K562 (cell line): ENCODE measurements at regions not wholly inside any gene's neighbourhood (a gene's known extent, or its start where the extent isn't known, plus 50 kb on each side); places are given as distances from the start of the nearest gene placed in this dataset.

Source experiments
- ATAC-seq: fragments of 200-7000 bp; cut with Tn5 transposase; 3 replicates; pipeline ENCODE4 v1.9.1; 2020; ENCODE audit warnings: moderate library complexity
- BruUV-seq: library from RNA; stranded (reverse); fragments of 400-500 nt; replicated peaks from 2 replicates; lab custom pipeline; 2021; lab: Mats Ljungman, UMichigan
- CTCF ChIA-PET: fragments of 300-600 bp; formaldehyde crosslinking; extraction: SDS; loops from one replicate; lab custom pipeline; 2021; ENCODE audit warnings: low intra/inter-chr PET ratio; lab: Yijun Ruan, JAX
- POLR2A ChIA-PET: fragments of 300-600, 350-650 bp; sonication (Branson Sonifier 250); formaldehyde crosslinking; extraction: SDS; loops from one replicate; lab custom pipeline; 2021; ENCODE audit warnings: antibody characterized with exemption, inconsistent platforms; lab: Yijun Ruan, JAX
- DNase-seq, 4 experiments: peaks; one replicate each; pipeline versions ENCODE4 v3.0.0 to v3.0.0-alpha.2; 2011 to 2018; ENCODE audit warnings: low spot score in 3 of 4, mixed read lengths in 3 of 4; ENCODE audit errors: extremely low read depth in 1 of 4
- FAIRE-seq: peaks from 2 replicates; lab custom pipeline; 2011; peaks lifted over from hg19 to GRCh38; lab: Jason Lieb, UNC
- H2AFZ ChIP-seq: 2 replicates; pipeline ENCODE4 v1.6.0; 2011; ENCODE audit warnings: low read depth, low read length, control low read depth, inconsistent platforms
- H3K27ac ChIP-seq: fragments of 200-600 bp; 3 replicates; pipeline ENCODE4 v1.8.0; 2011; ENCODE audit warnings: low read depth, mild to moderate bottlenecking, control low read depth, inconsistent platforms, low read length, moderate library complexity, mixed read lengths; ENCODE audit errors: extremely low read depth
- H3K27me3 ChIP-seq, 2 experiments: fragments of 300-600 bp in 1 of 2; 2 replicates in 1 of 2; 3 replicates in 1 of 2; pipeline versions ENCODE4 v1.6.0 to v1.8.0; 2011; ENCODE audit warnings: inconsistent platforms in 2 of 2, low read length in 2 of 2, mild to moderate bottlenecking in 1 of 2, mixed read lengths in 1 of 2, moderate library complexity in 1 of 2; ENCODE audit not compliant: control insufficient read depth in 2 of 2, insufficient read depth in 2 of 2
- H3K36me3 ChIP-seq: fragments of 300-600 bp; 3 replicates; pipeline ENCODE4 v1.8.0; 2011; ENCODE audit warnings: mild to moderate bottlenecking, low read length, inconsistent platforms; ENCODE audit not compliant: control insufficient read depth, insufficient read depth
- H3K4me1 ChIP-seq, 2 experiments: fragments of 200-600 bp in 1 of 2; replicated peaks in 1 of 2; 2 replicates in 1 of 2; 3 replicates in 1 of 2; pipeline versions ENCODE4 v1.5.1 to v1.8.0; 2011; ENCODE audit warnings: inconsistent platforms in 2 of 2, low read length in 2 of 2, mild to moderate bottlenecking in 1 of 2, mixed read lengths in 1 of 2, moderate library complexity in 1 of 2; ENCODE audit not compliant: control insufficient read depth in 2 of 2, insufficient read depth in 2 of 2
- H3K4me2 ChIP-seq: 2 replicates; pipeline ENCODE4 v1.6.1; 2011; ENCODE audit warnings: low read length, control low read depth, inconsistent platforms, mixed read lengths; ENCODE audit not compliant: insufficient read depth
- H3K4me3 ChIP-seq: fragments of 200-600 bp; sonication (generic), shearing (Covaris generic); 2 replicates; pipeline ENCODE4 v1.5.1; 2016; ENCODE audit warnings: control low read depth, inconsistent platforms
- H3K79me2 ChIP-seq: fragments of 200-600 bp; 3 replicates; pipeline ENCODE4 v1.8.0; 2011; ENCODE audit warnings: low read length, inconsistent platforms; ENCODE audit not compliant: control insufficient read depth, insufficient read depth
- H3K9ac ChIP-seq, 2 experiments: 2 replicates each; pipeline versions ENCODE4 v1.6.0 to v1.6.1; 2011; ENCODE audit warnings: low read depth in 2 of 2, low read length in 2 of 2, control low read depth in 1 of 2, inconsistent platforms in 1 of 2, mild to moderate bottlenecking in 1 of 2, mixed read lengths in 1 of 2; ENCODE audit not compliant: insufficient read depth in 1 of 2
- H3K9me1 ChIP-seq: one replicate; pipeline ENCODE4 v1.6.0; 2011; ENCODE audit warnings: inconsistent platforms, mild to moderate bottlenecking, low read length, moderate library complexity; ENCODE audit not compliant: control insufficient read depth, insufficient read depth
- H3K9me3 ChIP-seq: replicated peaks from 2 replicates; pipeline ENCODE4 v1.5.1; 2011; ENCODE audit warnings: low read depth, low read length, inconsistent platforms; ENCODE audit not compliant: control insufficient read depth, insufficient read depth
- H4K20me1 ChIP-seq: replicated peaks from 2 replicates; pipeline ENCODE4 v1.6.1; 2011; ENCODE audit warnings: low read length, inconsistent platforms, mixed read lengths; ENCODE audit not compliant: control insufficient read depth, insufficient read depth
- CTBP1 ChIP-seq: fragments of 450-650 bp; IDR thresholded peaks from 2 replicates; pipeline ENCODE4 v1.6.1; 2016; ENCODE audit warnings: borderline replicate concordance
- MYC ChIP-seq, 2 experiments: fragments of 250-450 bp in 1 of 2; sonication (Bioruptor Pico) in 1 of 2; IDR thresholded peaks; 2 replicates each; pipeline versions ENCODE4 v1.5.1 to v1.6.1; 2012 to 2021; ENCODE audit warnings: low read depth in 2 of 2, borderline replicate concordance in 1 of 2, improper control_type of control experiment in 1 of 2, low read length in 1 of 2, mild to moderate bottlenecking in 1 of 2, moderate library complexity in 1 of 2
- RCOR1 ChIP-seq, 2 experiments: IDR thresholded peaks; 2 replicates each; pipeline ENCODE4 v1.6.1; 2012; ENCODE audit warnings: low read depth in 2 of 2, low read length in 2 of 2, borderline replicate concordance in 1 of 2, improper control_type of control experiment in 1 of 2
- TBP ChIP-seq: optimal IDR thresholded peaks from 2 replicates; pipeline ENCODE3; 2011; ENCODE audit warnings: low read depth, low read length, improper control_type of control experiment
- ZNF146 ChIP-seq: IDR thresholded peaks from one replicate; pipeline ENCODE4 v1.6.1; 2018; ENCODE audit warnings: missing compliant biosample characterization; ENCODE audit not compliant: unreplicated experiment
- ZNF253 ChIP-seq: fragments of 250-450 bp; sonication (Bioruptor Pico); conservative IDR thresholded peaks from 2 replicates; pipeline ENCODE4 v1.6.1; 2021; ENCODE audit warnings: mild to moderate bottlenecking
- WGBS: fragments of 100-300 bp; shearing (Covaris generic); methylation state at CpG from one replicate; pipeline ENCODE4 v1.1.6; 2016; ENCODE audit warnings: low coverage, mixed read lengths; ENCODE audit not compliant: insufficient coverage; ENCODE audit errors: missing lambda C conversion rate; 5-methylcytosine and 5-hydroxymethylcytosine counted together
- in situ Hi-C: fragments of 300-500 bp; cut with MboI; formaldehyde crosslinking; loops from 4 replicates; pipeline ENCODE4 v1.15.0; 2018; ENCODE audit warnings: inconsistent platforms, mixed read lengths
- intact Hi-C: fragments of 100-400 bp; cut with micrococcal nuclease; formaldehyde crosslinking; loops from 2 replicates; pipeline ENCODE4 v1.14.2; 2022
- TF ChIP-seq, protein P1 (sequence below), 3 experiments: IDR thresholded peaks in 2 of 3; conservative IDR thresholded peaks in 1 of 3; 2 replicates each; pipeline ENCODE4 v1.5.1; 2011 to 2012; ENCODE audit warnings: low read length in 3 of 3, mild to moderate bottlenecking in 3 of 3, control low read depth in 2 of 3, improper control_type of control experiment in 1 of 3, inconsistent platforms in 1 of 3, low read depth in 1 of 3, mixed read lengths in 1 of 3, moderate library complexity in 1 of 3; ENCODE audit not compliant: insufficient read depth in 2 of 3
- TF ChIP-seq, protein P2 (sequence below): fragments of 250-450 bp; sonication (Bioruptor Pico); IDR thresholded peaks from 2 replicates; pipeline ENCODE4 v1.8.0; 2022; ENCODE audit warnings: inconsistent platforms

DNA sequence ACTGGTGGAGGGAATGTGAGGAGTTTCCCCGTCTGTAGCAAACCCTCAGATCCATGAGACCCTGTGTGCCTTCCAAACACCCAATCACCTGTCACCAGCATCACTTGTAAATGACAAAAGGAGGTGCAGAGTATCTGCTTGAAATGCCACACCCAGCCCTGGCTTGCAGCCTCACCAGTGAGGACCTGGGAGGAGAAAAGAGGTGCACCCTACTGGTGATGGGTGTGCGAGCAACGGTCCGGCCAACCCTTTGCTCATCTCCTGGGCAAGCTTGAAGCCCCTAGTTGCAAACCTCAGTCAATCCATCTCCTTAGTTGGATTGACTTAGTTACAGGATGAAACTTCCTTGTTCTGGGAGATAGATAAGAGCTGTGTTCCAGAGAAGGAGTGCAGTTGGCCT is 62.4 kb upstream of the WAPL start:
- Histone ChIP-seq H3K27me3 (peaks cover 0 to 7% of the 10 kb centered on the region in 2 experiments; a peak in 2 of 5 replicates), H3K9me1 (no peaks in the 10 kb centered on the region), H2AFZ (no peak overlapping the region), H3K4me3 (no peak overlapping the region), H3K36me3 (no peaks in the 10 kb centered on the region), H3K4me2 (no peak overlapping the region), H3K9me3 (no peaks in the 10 kb centered on the region), H4K20me1 (no peaks in the 10 kb centered on the region), H3K79me2 (no peaks in the 10 kb centered on the region), H3K27ac (no peak overlapping the region), H3K9ac (no peak overlapping the region), H3K4me1 (no peaks in the 10 kb centered on the region)
- intact Hi-C loops (no loop called here), in situ Hi-C loops (loop anchor here (5.0 kb wide), 1 partner anchor 187 kb away; no protein-coding TSS in a partner anchor)
- TF ChIP-seq, protein P1, sequence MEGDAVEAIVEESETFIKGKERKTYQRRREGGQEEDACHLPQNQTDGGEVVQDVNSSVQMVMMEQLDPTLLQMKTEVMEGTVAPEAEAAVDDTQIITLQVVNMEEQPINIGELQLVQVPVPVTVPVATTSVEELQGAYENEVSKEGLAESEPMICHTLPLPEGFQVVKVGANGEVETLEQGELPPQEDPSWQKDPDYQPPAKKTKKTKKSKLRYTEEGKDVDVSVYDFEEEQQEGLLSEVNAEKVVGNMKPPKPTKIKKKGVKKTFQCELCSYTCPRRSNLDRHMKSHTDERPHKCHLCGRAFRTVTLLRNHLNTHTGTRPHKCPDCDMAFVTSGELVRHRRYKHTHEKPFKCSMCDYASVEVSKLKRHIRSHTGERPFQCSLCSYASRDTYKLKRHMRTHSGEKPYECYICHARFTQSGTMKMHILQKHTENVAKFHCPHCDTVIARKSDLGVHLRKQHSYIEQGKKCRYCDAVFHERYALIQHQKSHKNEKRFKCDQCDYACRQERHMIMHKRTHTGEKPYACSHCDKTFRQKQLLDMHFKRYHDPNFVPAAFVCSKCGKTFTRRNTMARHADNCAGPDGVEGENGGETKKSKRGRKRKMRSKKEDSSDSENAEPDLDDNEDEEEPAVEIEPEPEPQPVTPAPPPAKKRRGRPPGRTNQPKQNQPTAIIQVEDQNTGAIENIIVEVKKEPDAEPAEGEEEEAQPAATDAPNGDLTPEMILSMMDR (IDR thresholded peaks at IDR 0.05 in 2 of 3, conservative IDR thresholded peaks at IDR 0.05 in 1 of 3; ENCODE audit: insufficient read depth in 2 of 3, low read depth in 1 of 3, low read length in 3 of 3), result peak; percentile 12 to 26 (median 25); a peak in 2 of 6 replicates
- TF ChIP-seq, protein P2, sequence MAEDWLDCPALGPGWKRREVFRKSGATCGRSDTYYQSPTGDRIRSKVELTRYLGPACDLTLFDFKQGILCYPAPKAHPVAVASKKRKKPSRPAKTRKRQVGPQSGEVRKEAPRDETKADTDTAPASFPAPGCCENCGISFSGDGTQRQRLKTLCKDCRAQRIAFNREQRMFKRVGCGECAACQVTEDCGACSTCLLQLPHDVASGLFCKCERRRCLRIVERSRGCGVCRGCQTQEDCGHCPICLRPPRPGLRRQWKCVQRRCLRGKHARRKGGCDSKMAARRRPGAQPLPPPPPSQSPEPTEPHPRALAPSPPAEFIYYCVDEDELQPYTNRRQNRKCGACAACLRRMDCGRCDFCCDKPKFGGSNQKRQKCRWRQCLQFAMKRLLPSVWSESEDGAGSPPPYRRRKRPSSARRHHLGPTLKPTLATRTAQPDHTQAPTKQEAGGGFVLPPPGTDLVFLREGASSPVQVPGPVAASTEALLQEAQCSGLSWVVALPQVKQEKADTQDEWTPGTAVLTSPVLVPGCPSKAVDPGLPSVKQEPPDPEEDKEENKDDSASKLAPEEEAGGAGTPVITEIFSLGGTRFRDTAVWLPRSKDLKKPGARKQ (CRISPR knock-in tag), result no peak
- peak in 1 of 2 experiments; percentile 33; a peak in 1 of 4 replicates for TF ChIP-seq RCOR1 (IDR thresholded peaks at IDR 0.05; ENCODE audit: borderline replicate concordance in 1 of 2, low read depth in 2 of 2, low read length in 2 of 2)
- TF ChIP-seq ZNF146 (CRISPR knock-in tag), result no peak
- no peak for TF ChIP-seq MYC (IDR thresholded peaks at IDR 0.05; ENCODE audit: low read depth, low read length)
- no peak for TF ChIP-seq MYC (CRISPR knock-in tag; IDR thresholded peaks at IDR 0.05; ENCODE audit: borderline replicate concordance, low read depth)
- TF ChIP-seq CTBP1, result peak; percentile 70
- TF ChIP-seq ZNF253 (CRISPR knock-in tag), result no peak
- no peak for TF ChIP-seq TBP
- FAIRE-seq (peak; percentile 51), ATAC-seq (peak; percentile 78), DNase-seq (peak in 3 of 4 experiments; percentile 13 to 36 (median 25))
- POLR2A ChIA-PET, result interaction anchor here (0.5 to 1.1 kb wide), 2 partner anchors 15 to 183 kb away, joined by 3 read pairs; no protein-coding TSS in a partner anchor
- WGBS, result 5% methylated on average over 4 of the region's 4 CpGs
- CTCF ChIA-PET, result no interaction called here
- no TSS peak for BruUV-seq
